ENCODE measurements at regions not wholly inside any gene's neighbourhood (a gene's known extent, or its start where the extent isn't known, plus 50 kb on each side); places are given as distances from the start of the nearest gene placed in this dataset.

GRCh38 chr2:111653913-111654312 is 230.1 kb downstream of the ANAPC1 start:
- peaks cover 1 to 19% (median 1%) of the 10 kb centered on the region in 3 donors for H3K4me1 ChIP-seq
- H3K4me3 ChIP-seq = no peak overlapping the region
- no peaks in the 10 kb centered on the region for H3K36me3 ChIP-seq
- no peaks in the 10 kb centered on the region for H3K27me3 ChIP-seq
- TF ChIP-seq POLR2A (IDR thresholded peaks at IDR 0.05) = no peak
- no peak for DNase-seq
- WGBS, 2 donors = 87 to 93% methylated on average over 3 of the region's 4 CpGs
- intact Hi-C loops (cut with DNase I) = no loop called here
- H3K9me3 ChIP-seq = no peaks in the 10 kb centered on the region
- H3K27ac ChIP-seq = peak overlapping the region in 1 of 4 donors; percentile 20

- no peak for DNase-seq
- no peaks in the 10 kb centered on the region for H3K9me3 ChIP-seq
- 83 to 96% methylated on average over 3 to 5 of the region's 5 CpGs for WGBS, 2 donors
- no peak overlapping the region for H3K4me3 ChIP-seq
- H3K36me3 ChIP-seq = no peaks in the 10 kb centered on the region
- TF ChIP-seq CTCF (IDR thresholded peaks at IDR 0.05) = no peak
- no peak for TF ChIP-seq POLR2A (IDR thresholded peaks at IDR 0.05)
- H3K27ac ChIP-seq = no peak overlapping the region
- H3K4me1 ChIP-seq = peaks cover 9 to 28% (median 10%) of the 10 kb centered on the region in 3 donors
- intact Hi-C loops (cut with DNase I) = no loop called here
- H3K27me3 ChIP-seq = no peaks in the 10 kb centered on the region
These were observed 229.2 kb downstream of the ANAPC1 start for GRCh38 chr2:111654829-111655228.

GRCh38 chr2:111656436-111656835 is 227.6 kb downstream of the ANAPC1 start:
- no peaks in the 10 kb centered on the region for H3K9me3 ChIP-seq
- WGBS, 2 donors = 83 to 93% methylated on average over 5 to 9 of the region's 9 CpGs
- intact Hi-C loops (cut with DNase I) = no loop called here
- H3K4me1 ChIP-seq = peaks cover 17 to 42% (median 17%) of the 10 kb centered on the region in 3 donors
- H3K4me3 ChIP-seq = no peak overlapping the region
- no peak for DNase-seq
- H3K36me3 ChIP-seq = no peaks in the 10 kb centered on the region
- TF ChIP-seq CTCF (IDR thresholded peaks at IDR 0.05) (no peak), POLR2A (IDR thresholded peaks at IDR 0.05) (no peak)
- no peaks in the 10 kb centered on the region for H3K27me3 ChIP-seq
- H3K27ac ChIP-seq = no peak overlapping the region

- no peaks in the 10 kb centered on the region for H3K9me3 ChIP-seq
- DNase-seq = no peak
- intact Hi-C loops (cut with DNase I) = no loop called here
- no peak overlapping the region for H3K27ac ChIP-seq
- no peaks in the 10 kb centered on the region for H3K27me3 ChIP-seq
- peaks cover 17 to 47% (median 21%) of the 10 kb centered on the region in 3 donors for H3K4me1 ChIP-seq
- TF ChIP-seq POLR2A (IDR thresholded peaks at IDR 0.05) = no peak
- TF ChIP-seq CTCF (IDR thresholded peaks at IDR 0.05) = no peak
- 75 to 86% methylated on average over 8 to 10 of the region's 11 CpGs for WGBS, 2 donors
- no peak overlapping the region for H3K4me3 ChIP-seq
- H3K36me3 ChIP-seq = no peaks in the 10 kb centered on the region
These were observed 227.1 kb downstream of the ANAPC1 start for GRCh38 chr2:111656894-111657293.

- intact Hi-C loops (cut with DNase I) = no loop called here
- WGBS, 2 donors = 92 to 97% methylated on average over 6 to 8 of the region's 8 CpGs
- no peaks in the 10 kb centered on the region for H3K9me3 ChIP-seq
- TF ChIP-seq POLR2A (IDR thresholded peaks at IDR 0.05) (no peak), CTCF (IDR thresholded peaks at IDR 0.05) (no peak)
- peaks cover 18 to 49% (median 27%) of the 10 kb centered on the region in 3 donors for H3K4me1 ChIP-seq
- no peak overlapping the region for H3K27ac ChIP-seq
- no peaks in the 10 kb centered on the region for H3K27me3 ChIP-seq
- DNase-seq = no peak
- no peak overlapping the region for H3K4me3 ChIP-seq
- no peaks in the 10 kb centered on the region for H3K36me3 ChIP-seq
These were observed 226.5 kb downstream of the ANAPC1 start for GRCh38 chr2:111657351-111657975.

Data from esophagus squamous epithelium (tissue), 5 donors.